Smooth muscle cell of the brain vasculature (primary cell): ENCODE measurements at regions not wholly inside any gene's neighbourhood (a gene's known extent, or its start where the extent isn't known, plus 50 kb on each side); places are given as distances from the start of the nearest gene placed in this dataset.

Experiments used
- DNase-seq: peaks from one replicate; pipeline ENCODE4 v3.0.0-alpha.2; 2012; ENCODE audit warnings: low read depth, low spot score

DNA sequence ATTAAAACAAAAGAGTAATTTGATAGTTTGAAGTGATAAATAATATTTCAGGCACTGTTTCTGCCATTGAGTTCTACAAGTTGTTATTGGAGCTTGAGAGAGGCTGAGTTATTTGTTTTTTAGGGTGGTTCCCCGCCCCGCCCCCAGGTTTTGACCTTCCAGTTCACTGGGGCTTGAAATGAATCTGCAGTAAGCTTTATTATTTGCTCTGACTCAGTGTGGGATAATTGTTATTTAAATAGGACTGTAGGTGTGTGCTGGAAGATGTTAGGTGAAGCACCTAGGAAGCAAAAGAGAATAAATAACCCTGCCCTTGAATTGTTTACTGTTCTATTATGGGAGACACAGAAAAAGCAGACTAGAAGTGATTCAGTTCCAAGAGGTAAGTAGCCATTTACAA lies 81.2 kb upstream of the KCNIP4 start:
- DNase-seq, result no peak

DNA sequence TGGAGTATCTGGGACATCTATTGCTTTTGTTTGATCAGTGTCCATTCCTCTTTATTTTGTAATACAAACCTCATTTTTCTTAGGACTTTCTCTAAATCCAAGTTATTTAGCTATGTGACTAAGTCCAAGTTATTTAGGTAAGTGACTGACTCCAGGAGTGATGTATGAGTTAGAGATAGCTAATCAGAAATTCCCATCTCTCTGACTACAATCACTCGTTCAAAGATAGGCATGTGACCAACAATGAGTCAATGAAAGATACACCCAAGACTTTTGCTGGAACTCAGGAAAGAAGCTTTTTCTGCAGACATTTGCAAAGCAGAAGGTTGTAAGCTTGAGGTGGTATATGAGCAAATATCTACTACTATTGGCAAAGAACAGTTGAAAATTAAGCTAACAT lies 72.5 kb upstream of the KCNIP4 start:
- DNase-seq, result no peak

DNA sequence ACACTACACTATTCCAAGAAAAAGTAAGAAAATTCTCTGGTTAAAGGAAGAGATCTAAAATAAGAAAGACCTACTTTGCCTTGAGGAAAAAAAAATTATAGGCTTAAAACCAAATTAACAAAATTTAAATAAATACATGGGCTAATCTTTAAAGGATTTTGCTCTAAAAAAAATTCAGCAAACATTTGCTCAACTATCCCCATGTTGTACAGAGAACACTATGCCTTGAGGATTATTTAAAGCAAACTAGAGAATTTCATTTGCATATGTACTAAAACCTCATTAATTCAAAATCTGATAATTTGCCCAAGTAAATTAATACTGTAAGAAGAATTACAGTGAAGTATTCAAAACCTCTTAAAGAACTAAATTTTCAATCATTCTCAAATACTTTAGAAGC lies 71.6 kb upstream of the KCNIP4 start:
- DNase-seq, result no peak

DNA sequence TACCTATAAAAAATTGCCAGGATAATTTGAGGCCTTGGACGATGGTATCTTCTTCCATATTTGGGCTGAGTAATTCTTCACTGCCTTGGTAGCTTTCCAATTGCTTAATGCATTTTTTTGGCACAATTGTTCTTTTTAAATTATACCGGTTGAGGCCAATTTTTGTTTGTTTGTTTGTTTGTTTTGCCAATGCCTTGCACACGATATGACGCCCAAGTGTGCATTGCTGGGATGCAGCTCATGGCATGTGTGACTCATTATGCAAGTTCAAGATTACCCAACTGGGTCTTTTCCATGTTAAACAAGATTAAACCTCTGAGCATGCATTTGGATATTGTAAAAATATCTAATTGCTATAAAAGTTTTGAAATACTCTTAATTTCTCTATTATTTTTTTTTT lies 71.1 kb upstream of the KCNIP4 start:
- DNase-seq, result no peak

DNA sequence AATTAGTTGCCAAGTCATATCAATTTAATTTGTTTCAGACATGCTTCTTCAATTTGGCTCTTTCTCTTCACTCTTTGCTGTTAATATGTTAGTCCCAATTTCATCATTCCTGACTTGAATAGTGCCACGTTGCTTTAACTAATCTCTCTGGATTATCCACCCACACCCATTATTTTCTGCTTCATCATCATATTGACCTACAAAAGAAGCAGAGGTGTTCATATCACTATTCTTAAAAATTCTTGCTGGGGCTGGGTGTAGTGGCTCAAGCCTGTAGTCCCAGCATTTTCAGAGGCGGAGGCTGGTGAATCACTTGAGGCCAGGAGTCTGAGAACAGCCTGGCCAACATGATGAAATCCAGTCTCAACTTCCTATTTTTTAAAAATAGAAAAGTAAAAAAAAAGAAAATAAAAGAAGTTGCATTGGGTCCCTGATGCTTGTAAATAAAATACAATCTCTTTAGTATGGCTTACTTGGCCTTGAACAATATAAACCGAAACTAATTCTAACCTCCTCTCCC lies 65.7 kb upstream of the KCNIP4 start:
- no peak for DNase-seq

DNA sequence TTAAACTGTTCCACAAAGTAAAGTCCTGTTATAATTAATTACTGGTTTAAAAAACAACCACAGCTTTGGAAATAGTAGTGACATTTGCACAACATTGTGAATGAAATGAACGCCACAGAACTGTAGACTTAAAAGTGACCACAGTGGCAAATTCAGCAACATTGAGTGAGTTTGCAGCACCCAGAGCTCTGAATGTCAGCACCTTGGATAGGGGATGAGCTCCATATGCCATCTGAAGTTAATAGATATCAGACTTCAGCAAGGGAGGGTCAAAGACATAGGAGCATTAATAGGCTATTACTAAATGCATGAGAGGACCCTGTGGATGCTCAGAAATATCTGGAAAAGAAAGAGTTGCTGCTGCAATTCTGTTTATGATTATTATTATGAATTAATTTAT lies 55.3 kb upstream of the KCNIP4 start:
- no peak for DNase-seq
